ENCODE measurements at regions not wholly inside any gene's neighbourhood (a gene's known extent, or its start where the extent isn't known, plus 50 kb on each side); places are given as distances from the start of the nearest gene placed in this dataset.

GRCh38 chr12:90280033-90280432 is 571.4 kb upstream of the ATP2B1 start:
- H3K27ac Mint-ChIP-seq, result no peak overlapping the region
- DNase-seq (no peak), ATAC-seq (ENCODE audit: low read depth) (no peak)
- no peaks in the 10 kb centered on the region for H3K27me3 Mint-ChIP-seq
- no peaks in the 10 kb centered on the region for H3K4me1 Mint-ChIP-seq
- peaks cover 14% of the 10 kb centered on the region for H3K9me3 Mint-ChIP-seq
- no peak overlapping the region for H3K4me3 Mint-ChIP-seq
- POLR2A ChIA-PET, result no interaction called here
- peaks cover 3% of the 10 kb centered on the region for H3K36me3 Mint-ChIP-seq

DNA sequence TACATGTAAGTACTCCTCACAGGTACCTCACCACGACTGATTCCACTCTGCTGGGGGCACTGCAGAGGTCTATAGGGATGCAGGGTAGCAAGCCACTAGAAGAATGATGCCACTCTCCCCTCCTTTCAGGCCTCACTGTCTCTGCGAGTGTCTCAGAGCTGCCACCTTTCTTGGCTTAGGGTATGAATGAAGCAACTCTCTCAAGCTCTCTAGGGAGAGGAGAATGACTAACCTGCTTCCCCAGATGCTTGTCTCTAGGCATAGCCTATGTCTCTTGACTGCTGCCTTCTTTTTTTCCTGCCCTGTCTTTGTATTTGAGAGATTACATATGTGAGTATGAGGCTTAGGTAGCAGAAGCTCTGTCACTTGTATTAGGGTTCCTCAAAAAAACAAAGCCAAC is 566.5 kb upstream of the ATP2B1 start:
- Mint-ChIP-seq H3K9me3 (peaks cover 1% of the 10 kb centered on the region), H3K4me1 (no peaks in the 10 kb centered on the region), H3K27ac (no peak overlapping the region), H3K4me3 (no peak overlapping the region), H3K36me3 (no peaks in the 10 kb centered on the region), H3K27me3 (peaks cover 5% of the 10 kb centered on the region)
- POLR2A ChIA-PET, result no interaction called here
- DNase-seq (no peak), ATAC-seq (ENCODE audit: low read depth) (no peak)

DNA sequence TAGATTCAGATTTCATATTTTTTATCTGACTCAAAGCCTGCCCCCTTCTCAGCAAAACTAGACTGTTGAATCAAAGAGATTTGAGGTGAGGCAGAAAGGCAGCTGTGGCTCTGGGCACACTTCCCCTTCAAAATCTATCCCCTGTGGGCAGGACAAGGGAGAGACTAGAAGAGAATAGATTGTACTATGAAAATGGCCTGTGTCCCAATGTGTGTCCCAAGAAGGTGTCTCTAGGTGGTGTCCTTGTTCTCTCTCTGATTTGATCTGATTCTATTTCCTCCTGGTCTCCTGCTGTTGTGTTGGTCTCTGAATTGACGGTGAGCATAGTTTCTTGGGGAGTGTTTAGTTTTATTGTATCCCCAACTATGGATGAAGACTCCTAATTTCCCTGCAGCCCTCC is 565.8 kb upstream of the ATP2B1 start:
- peaks cover 5% of the 10 kb centered on the region for H3K27me3 Mint-ChIP-seq
- H3K36me3 Mint-ChIP-seq, result no peaks in the 10 kb centered on the region
- DNase-seq (no peak), ATAC-seq (ENCODE audit: low read depth) (no peak)
- peaks cover 1% of the 10 kb centered on the region for H3K9me3 Mint-ChIP-seq
- no peaks in the 10 kb centered on the region for H3K4me1 Mint-ChIP-seq
- POLR2A ChIA-PET, result no interaction called here
- no peak overlapping the region for H3K27ac Mint-ChIP-seq
- H3K4me3 Mint-ChIP-seq, result no peak overlapping the region

DNA sequence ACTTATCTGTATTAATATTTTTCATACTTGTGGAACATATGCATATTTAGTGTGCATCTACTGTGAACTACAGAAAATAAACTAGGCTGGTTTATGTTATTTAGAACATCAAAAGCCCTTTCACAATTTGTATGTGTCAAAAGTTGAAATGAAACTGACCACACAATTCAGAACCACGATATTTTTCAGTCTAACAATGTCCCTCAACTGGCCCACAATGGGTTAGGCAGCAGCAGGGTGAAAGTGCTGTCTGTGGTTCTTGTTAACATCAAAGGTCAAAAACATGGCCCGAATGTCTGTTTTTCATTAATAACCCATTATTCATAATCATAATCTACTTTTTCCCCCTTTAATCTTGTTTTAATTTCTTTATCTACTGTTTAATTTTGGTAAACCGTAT is 559.9 kb upstream of the ATP2B1 start:
- Mint-ChIP-seq H3K4me3 (no peak overlapping the region), H3K36me3 (no peaks in the 10 kb centered on the region), H3K27ac (no peak overlapping the region), H3K4me1 (no peaks in the 10 kb centered on the region), H3K9me3 (peaks cover 2% of the 10 kb centered on the region), H3K27me3 (peaks cover 7% of the 10 kb centered on the region)
- DNase-seq (no peak), ATAC-seq (ENCODE audit: low read depth) (no peak)
- POLR2A ChIA-PET, result no interaction called here

DNA sequence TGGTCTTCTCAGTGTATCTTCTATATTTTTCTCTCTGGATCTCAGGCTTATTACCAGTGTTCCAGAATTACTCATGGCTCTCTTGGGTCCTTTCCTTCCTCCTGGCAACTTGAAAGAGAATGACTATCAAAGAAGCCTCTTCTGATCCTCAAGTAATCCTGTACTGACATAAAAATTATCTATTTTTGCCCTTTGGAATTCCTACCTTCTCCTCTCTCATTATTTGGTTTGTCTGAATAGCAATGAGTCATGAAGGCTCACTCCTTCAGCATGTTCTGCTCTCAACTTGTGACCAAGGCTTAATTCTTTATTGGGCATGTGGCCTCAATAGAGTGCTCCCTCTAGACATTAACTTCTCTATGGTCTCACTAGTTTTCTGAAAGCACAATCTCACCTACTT is 553.6 kb upstream of the ATP2B1 start:
- no peak for ATAC-seq (ENCODE audit: low read depth)
- Mint-ChIP-seq H3K36me3 (peaks cover 2% of the 10 kb centered on the region), H3K4me1 (no peaks in the 10 kb centered on the region), H3K27ac (no peak overlapping the region), H3K27me3 (peaks cover 28% of the 10 kb centered on the region), H3K4me3 (no peak overlapping the region), H3K9me3 (peaks cover 2% of the 10 kb centered on the region)
- DNase-seq, result no peak
- POLR2A ChIA-PET, result no interaction called here

GRCh38 chr12:90261283-90261682 is 552.6 kb upstream of the ATP2B1 start:
- Mint-ChIP-seq H3K27me3 (peaks cover 24% of the 10 kb centered on the region), H3K4me3 (no peak overlapping the region), H3K27ac (no peak overlapping the region), H3K36me3 (peaks cover 2% of the 10 kb centered on the region), H3K9me3 (peaks cover 2% of the 10 kb centered on the region), H3K4me1 (no peaks in the 10 kb centered on the region)
- no peak for ATAC-seq (ENCODE audit: low read depth)
- no peak for DNase-seq
- POLR2A ChIA-PET, result no interaction called here

DNA sequence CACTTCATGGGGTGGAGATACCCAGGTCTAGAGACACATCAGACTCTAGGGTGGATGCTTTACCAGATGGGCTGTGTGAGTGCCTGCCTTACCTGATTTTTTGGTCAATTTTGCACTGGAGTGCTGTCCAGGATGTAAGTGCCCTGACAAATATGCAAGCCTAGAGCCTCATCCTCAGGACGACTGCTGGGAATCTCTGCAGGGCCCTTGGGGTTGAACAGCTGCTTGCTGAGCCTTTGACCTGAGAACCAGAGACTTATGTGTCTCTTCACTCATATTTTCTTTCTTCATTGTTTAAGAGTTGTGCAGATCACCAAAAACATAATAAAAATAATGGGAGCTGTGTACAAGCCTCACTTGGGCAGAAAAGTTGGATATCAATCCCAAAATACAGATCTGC is 551.5 kb upstream of the ATP2B1 start:
- Mint-ChIP-seq H3K36me3 (peaks cover 2% of the 10 kb centered on the region), H3K4me3 (no peak overlapping the region), H3K9me3 (peaks cover 1% of the 10 kb centered on the region), H3K4me1 (no peaks in the 10 kb centered on the region), H3K27ac (no peak overlapping the region), H3K27me3 (peaks cover 20% of the 10 kb centered on the region)
- no peak for DNase-seq
- no peak for ATAC-seq (ENCODE audit: low read depth)
- POLR2A ChIA-PET, result no interaction called here

DNA sequence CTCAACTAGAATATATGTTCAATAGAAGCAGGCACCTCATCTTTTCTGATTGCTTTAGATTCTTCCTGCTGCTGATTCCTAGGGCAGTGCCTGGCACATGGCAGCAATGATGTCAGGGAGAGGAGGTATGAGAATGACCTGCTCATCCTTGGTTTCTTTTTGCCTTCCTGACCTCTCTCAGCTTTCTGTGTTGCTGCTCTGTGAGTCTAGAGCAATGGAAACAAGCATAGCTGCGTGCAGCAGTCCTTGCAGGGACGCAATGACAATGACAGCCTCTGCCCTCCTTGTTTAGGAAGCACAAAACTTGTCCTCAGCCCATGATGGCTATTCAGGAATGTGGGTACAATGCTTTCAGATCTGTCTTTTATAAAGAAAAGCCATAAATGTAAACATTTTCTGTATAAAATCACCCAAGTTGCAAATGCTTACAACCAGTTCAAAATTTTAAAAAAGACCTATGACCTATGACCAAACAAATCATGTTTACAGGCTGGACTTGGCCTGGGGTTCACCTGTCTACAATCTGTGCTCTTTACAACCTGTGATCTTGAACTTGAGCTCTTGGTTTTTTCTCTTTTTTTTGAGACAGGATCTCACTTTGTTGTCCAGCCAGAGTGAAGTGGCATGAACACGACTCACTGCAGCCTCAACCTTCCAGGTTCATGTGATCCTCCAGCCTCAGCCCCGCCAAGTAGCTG is 549.4 kb upstream of the ATP2B1 start:
- H3K27me3 Mint-ChIP-seq, result peaks cover 18% of the 10 kb centered on the region
- no peak overlapping the region for H3K4me3 Mint-ChIP-seq
- POLR2A ChIA-PET, result no interaction called here
- DNase-seq (no peak), ATAC-seq (ENCODE audit: low read depth) (no peak)
- H3K36me3 Mint-ChIP-seq, result no peaks in the 10 kb centered on the region
- peaks cover 8% of the 10 kb centered on the region for H3K4me1 Mint-ChIP-seq
- H3K27ac Mint-ChIP-seq, result no peak overlapping the region
- no peaks in the 10 kb centered on the region for H3K9me3 Mint-ChIP-seq

GRCh38 chr12:90254796-90255195 is 546.2 kb upstream of the ATP2B1 start:
- Mint-ChIP-seq H3K27ac (no peak overlapping the region), H3K27me3 (peaks cover 14% of the 10 kb centered on the region)
- no peak for DNase-seq

GRCh38 chr12:90253674-90254181 is 545.1 kb upstream of the ATP2B1 start:
- H3K4me1 Mint-ChIP-seq, result peaks cover 8% of the 10 kb centered on the region
- POLR2A ChIA-PET, result no interaction called here
- H3K36me3 Mint-ChIP-seq, result no peaks in the 10 kb centered on the region
- peak overlapping the region; percentile 18 for H3K4me3 Mint-ChIP-seq
- peak; percentile 57 for DNase-seq
- H3K9me3 Mint-ChIP-seq, result no peaks in the 10 kb centered on the region
- peaks cover 24% of the 10 kb centered on the region for H3K27me3 Mint-ChIP-seq
- peak; percentile 94 for ATAC-seq (ENCODE audit: low read depth)
- no peak overlapping the region for H3K27ac Mint-ChIP-seq

More at GRCh38 chr12:90254796-90255195, 546.2 kb upstream of the ATP2B1 start:
- Mint-ChIP-seq H3K4me1 (peaks cover 8% of the 10 kb centered on the region), H3K4me3 (no peak overlapping the region), H3K36me3 (no peaks in the 10 kb centered on the region), H3K9me3 (no peaks in the 10 kb centered on the region)
- ATAC-seq (ENCODE audit: low read depth), result no peak
- POLR2A ChIA-PET, result no interaction called here

DNA sequence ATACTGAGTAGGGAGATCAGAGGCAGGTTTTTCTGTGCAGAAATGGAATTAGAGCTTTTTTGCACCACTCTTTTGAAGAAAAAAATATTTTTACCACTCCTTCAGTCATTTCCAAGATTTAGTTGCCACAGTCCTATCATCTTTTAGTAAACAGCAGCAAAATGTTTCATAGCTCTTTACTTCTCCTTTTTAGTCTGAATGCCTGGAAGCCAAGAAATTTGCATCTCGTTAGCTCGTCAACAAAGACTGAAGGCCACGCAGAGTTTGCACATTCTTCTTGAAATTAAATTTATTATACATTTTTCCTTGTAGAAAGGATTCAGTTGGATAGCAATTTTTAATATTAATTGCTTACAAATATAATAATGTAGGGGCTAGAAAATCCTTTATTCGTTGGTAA is 544.5 kb upstream of the ATP2B1 start:
- DNase-seq (no peak), ATAC-seq (ENCODE audit: low read depth) (no peak)
- peaks cover 8% of the 10 kb centered on the region for H3K4me1 Mint-ChIP-seq
- peaks cover 21% of the 10 kb centered on the region for H3K27me3 Mint-ChIP-seq
- H3K27ac Mint-ChIP-seq, result no peak overlapping the region
- H3K9me3 Mint-ChIP-seq, result no peaks in the 10 kb centered on the region
- no peaks in the 10 kb centered on the region for H3K36me3 Mint-ChIP-seq
- no peak overlapping the region for H3K4me3 Mint-ChIP-seq
- POLR2A ChIA-PET, result no interaction called here

- peaks cover 8% of the 10 kb centered on the region for H3K4me1 Mint-ChIP-seq
- POLR2A ChIA-PET, result no interaction called here
Observed at GRCh38 chr12:90250766-90251165, 542.1 kb upstream of the ATP2B1 start.

GRCh38 chr12:90250042-90250441 is 541.4 kb upstream of the ATP2B1 start:
- no peaks in the 10 kb centered on the region for H3K9me3 Mint-ChIP-seq
- DNase-seq, result no peak
- H3K4me3 Mint-ChIP-seq, result no peak overlapping the region
- H3K4me1 Mint-ChIP-seq, result peaks cover 8% of the 10 kb centered on the region
- H3K36me3 Mint-ChIP-seq, result no peaks in the 10 kb centered on the region
- POLR2A ChIA-PET, result no interaction called here
- ATAC-seq (ENCODE audit: low read depth), result no peak
- H3K27ac Mint-ChIP-seq, result no peak overlapping the region
- peaks cover 24% of the 10 kb centered on the region for H3K27me3 Mint-ChIP-seq

More at GRCh38 chr12:90250766-90251165, 542.1 kb upstream of the ATP2B1 start:
- no peaks in the 10 kb centered on the region for H3K9me3 Mint-ChIP-seq
- DNase-seq (no peak), ATAC-seq (ENCODE audit: low read depth) (no peak)
- no peak overlapping the region for H3K27ac Mint-ChIP-seq
- H3K27me3 Mint-ChIP-seq, result peaks cover 20% of the 10 kb centered on the region
- H3K36me3 Mint-ChIP-seq, result no peaks in the 10 kb centered on the region
- no peak overlapping the region for H3K4me3 Mint-ChIP-seq

- Mint-ChIP-seq H3K9me3 (no peaks in the 10 kb centered on the region), H3K4me3 (no peak overlapping the region), H3K4me1 (no peaks in the 10 kb centered on the region), H3K27ac (no peak overlapping the region), H3K27me3 (peaks cover 25% of the 10 kb centered on the region), H3K36me3 (no peaks in the 10 kb centered on the region)
- DNase-seq (no peak), ATAC-seq (ENCODE audit: low read depth) (no peak)
- POLR2A ChIA-PET, result no interaction called here
Observed at GRCh38 chr12:90246688-90247087, 538.0 kb upstream of the ATP2B1 start.
